ENCODE measurements at regions not wholly inside any gene's neighbourhood (a gene's known extent, or its start where the extent isn't known, plus 50 kb on each side); places are given as distances from the start of the nearest gene placed in this dataset.

- Histone ChIP-seq H3K36me3 (ENCODE audit: control insufficient read depth in 2 of 2, insufficient read depth in 2 of 2, low read length in 2 of 2) (no peaks in the 10 kb centered on the region), H3K4me1 (ENCODE audit: control insufficient read depth in 2 of 2, insufficient read depth in 2 of 2, low read length in 2 of 2) (peaks cover 0 to 3% of the 10 kb centered on the region in 2 donors), H3K9me3 (ENCODE audit: control insufficient read depth in 2 of 2, low read length in 2 of 2) (peaks cover 0 to 3% of the 10 kb centered on the region in 2 donors)
Measured at GRCh38 chr11:82676483-82677094, 57.1 kb downstream of the FAM181B start.

GRCh38 chr11:82675838-82676237, 57.8 kb downstream of the FAM181B start:
- Histone ChIP-seq H3K27ac (ENCODE audit: low read depth in 2 of 2, low read length in 2 of 2) (no peak overlapping the region), H3K4me1 (ENCODE audit: control insufficient read depth in 2 of 2, insufficient read depth in 2 of 2, low read length in 2 of 2) (peaks cover 0 to 3% of the 10 kb centered on the region in 2 donors), H3K9ac (ENCODE audit: low read depth in 1 of 2, low read length in 2 of 2) (no peak overlapping the region), H3K36me3 (ENCODE audit: control insufficient read depth in 2 of 2, insufficient read depth in 2 of 2, low read length in 2 of 2) (no peaks in the 10 kb centered on the region), H3K4me3 (ENCODE audit: low read length in 2 of 2) (no peak overlapping the region), H3K9me3 (ENCODE audit: control insufficient read depth in 2 of 2, low read length in 2 of 2) (no peaks in the 10 kb centered on the region), H3K27me3 (ENCODE audit: control insufficient read depth in 2 of 2, insufficient read depth in 2 of 2, low read length in 2 of 2) (no peaks in the 10 kb centered on the region)

More at GRCh38 chr11:82676483-82677094, 57.1 kb downstream of the FAM181B start:
- Histone ChIP-seq H3K9ac (ENCODE audit: low read depth in 1 of 2, low read length in 2 of 2) (no peak overlapping the region), H3K27me3 (ENCODE audit: control insufficient read depth in 2 of 2, insufficient read depth in 2 of 2, low read length in 2 of 2) (no peaks in the 10 kb centered on the region), H3K4me3 (ENCODE audit: low read length in 2 of 2) (no peak overlapping the region), H3K27ac (ENCODE audit: low read depth in 2 of 2, low read length in 2 of 2) (no peak overlapping the region)

GRCh38 chr11:82673631-82674030, 60.0 kb downstream of the FAM181B start:
- Histone ChIP-seq H3K4me1 (ENCODE audit: control insufficient read depth in 2 of 2, insufficient read depth in 2 of 2, low read length in 2 of 2) (no peaks in the 10 kb centered on the region), H3K9ac (ENCODE audit: low read depth in 1 of 2, low read length in 2 of 2) (no peak overlapping the region), H3K9me3 (ENCODE audit: control insufficient read depth in 2 of 2, low read length in 2 of 2) (no peaks in the 10 kb centered on the region), H3K27ac (ENCODE audit: low read depth in 2 of 2, low read length in 2 of 2) (no peak overlapping the region), H3K27me3 (ENCODE audit: control insufficient read depth in 2 of 2, insufficient read depth in 2 of 2, low read length in 2 of 2) (no peaks in the 10 kb centered on the region), H3K4me3 (ENCODE audit: low read length in 2 of 2) (no peak overlapping the region), H3K36me3 (ENCODE audit: control insufficient read depth in 2 of 2, insufficient read depth in 2 of 2, low read length in 2 of 2) (no peaks in the 10 kb centered on the region)

GRCh38 chr11:82671451-82671850, 62.2 kb downstream of the FAM181B start:
- Histone ChIP-seq H3K9me3 (ENCODE audit: control insufficient read depth in 2 of 2, low read length in 2 of 2) (no peaks in the 10 kb centered on the region), H3K4me3 (ENCODE audit: low read length in 2 of 2) (no peak overlapping the region), H3K4me1 (ENCODE audit: control insufficient read depth in 2 of 2, insufficient read depth in 2 of 2, low read length in 2 of 2) (no peaks in the 10 kb centered on the region), H3K27me3 (ENCODE audit: control insufficient read depth in 2 of 2, insufficient read depth in 2 of 2, low read length in 2 of 2) (no peaks in the 10 kb centered on the region), H3K27ac (ENCODE audit: low read depth in 2 of 2, low read length in 2 of 2) (no peak overlapping the region), H3K36me3 (ENCODE audit: control insufficient read depth in 2 of 2, insufficient read depth in 2 of 2, low read length in 2 of 2) (no peaks in the 10 kb centered on the region), H3K9ac (ENCODE audit: low read depth in 1 of 2, low read length in 2 of 2) (no peak overlapping the region)

GRCh38 chr11:82663535-82663934, 70.1 kb downstream of the FAM181B start:
- no peaks in the 10 kb centered on the region for H3K4me1 ChIP-seq (ENCODE audit: control insufficient read depth in 2 of 2, insufficient read depth in 2 of 2, low read length in 2 of 2)
- no peak overlapping the region for H3K27ac ChIP-seq (ENCODE audit: low read depth in 2 of 2, low read length in 2 of 2)
- no peak overlapping the region for H3K4me3 ChIP-seq (ENCODE audit: low read length in 2 of 2)
- H3K9ac ChIP-seq (ENCODE audit: low read depth in 1 of 2, low read length in 2 of 2): no peak overlapping the region
- no peaks in the 10 kb centered on the region for H3K9me3 ChIP-seq (ENCODE audit: control insufficient read depth in 2 of 2, low read length in 2 of 2)
- H3K27me3 ChIP-seq (ENCODE audit: control insufficient read depth in 2 of 2, insufficient read depth in 2 of 2, low read length in 2 of 2): no peaks in the 10 kb centered on the region
- H3K36me3 ChIP-seq (ENCODE audit: control insufficient read depth in 2 of 2, insufficient read depth in 2 of 2, low read length in 2 of 2): no peaks in the 10 kb centered on the region

- Histone ChIP-seq H3K9ac (ENCODE audit: low read depth in 1 of 2, low read length in 2 of 2) (no peak overlapping the region), H3K9me3 (ENCODE audit: control insufficient read depth in 2 of 2, low read length in 2 of 2) (no peaks in the 10 kb centered on the region), H3K4me3 (ENCODE audit: low read length in 2 of 2) (no peak overlapping the region), H3K4me1 (ENCODE audit: control insufficient read depth in 2 of 2, insufficient read depth in 2 of 2, low read length in 2 of 2) (no peaks in the 10 kb centered on the region), H3K36me3 (ENCODE audit: control insufficient read depth in 2 of 2, insufficient read depth in 2 of 2, low read length in 2 of 2) (no peaks in the 10 kb centered on the region), H3K27me3 (ENCODE audit: control insufficient read depth in 2 of 2, insufficient read depth in 2 of 2, low read length in 2 of 2) (no peaks in the 10 kb centered on the region), H3K27ac (ENCODE audit: low read depth in 2 of 2, low read length in 2 of 2) (no peak overlapping the region)
Measured at GRCh38 chr11:82653752-82654151, 79.9 kb downstream of the FAM181B start.

- no peaks in the 10 kb centered on the region for H3K36me3 ChIP-seq (ENCODE audit: control insufficient read depth in 2 of 2, insufficient read depth in 2 of 2, low read length in 2 of 2)
- no peak overlapping the region for H3K9ac ChIP-seq (ENCODE audit: low read depth in 1 of 2, low read length in 2 of 2)
- H3K9me3 ChIP-seq (ENCODE audit: control insufficient read depth in 2 of 2, low read length in 2 of 2): no peaks in the 10 kb centered on the region
- no peak overlapping the region for H3K4me3 ChIP-seq (ENCODE audit: low read length in 2 of 2)
- H3K27ac ChIP-seq (ENCODE audit: low read depth in 2 of 2, low read length in 2 of 2): no peak overlapping the region
- no peaks in the 10 kb centered on the region for H3K4me1 ChIP-seq (ENCODE audit: control insufficient read depth in 2 of 2, insufficient read depth in 2 of 2, low read length in 2 of 2)
- no peaks in the 10 kb centered on the region for H3K27me3 ChIP-seq (ENCODE audit: control insufficient read depth in 2 of 2, insufficient read depth in 2 of 2, low read length in 2 of 2)
Measured at GRCh38 chr11:82639251-82639650, 94.4 kb downstream of the FAM181B start.

GRCh38 chr11:82636615-82637014, 97.0 kb downstream of the FAM181B start:
- no peak overlapping the region for H3K9ac ChIP-seq (ENCODE audit: low read depth in 1 of 2, low read length in 2 of 2)

GRCh38 chr11:82634091-82634490, 99.6 kb downstream of the FAM181B start:
- no peaks in the 10 kb centered on the region for H3K27me3 ChIP-seq (ENCODE audit: control insufficient read depth in 2 of 2, insufficient read depth in 2 of 2, low read length in 2 of 2)
- H3K27ac ChIP-seq (ENCODE audit: low read depth in 2 of 2, low read length in 2 of 2): no peak overlapping the region
- no peaks in the 10 kb centered on the region for H3K4me1 ChIP-seq (ENCODE audit: control insufficient read depth in 2 of 2, insufficient read depth in 2 of 2, low read length in 2 of 2)
- H3K36me3 ChIP-seq (ENCODE audit: control insufficient read depth in 2 of 2, insufficient read depth in 2 of 2, low read length in 2 of 2): no peaks in the 10 kb centered on the region
- H3K9ac ChIP-seq (ENCODE audit: low read depth in 1 of 2, low read length in 2 of 2): no peak overlapping the region
- no peak overlapping the region for H3K4me3 ChIP-seq (ENCODE audit: low read length in 2 of 2)
- H3K9me3 ChIP-seq (ENCODE audit: control insufficient read depth in 2 of 2, low read length in 2 of 2): no peaks in the 10 kb centered on the region

More at GRCh38 chr11:82636615-82637014, 97.0 kb downstream of the FAM181B start:
- Histone ChIP-seq H3K9me3 (ENCODE audit: control insufficient read depth in 2 of 2, low read length in 2 of 2) (no peaks in the 10 kb centered on the region), H3K36me3 (ENCODE audit: control insufficient read depth in 2 of 2, insufficient read depth in 2 of 2, low read length in 2 of 2) (no peaks in the 10 kb centered on the region), H3K4me1 (ENCODE audit: control insufficient read depth in 2 of 2, insufficient read depth in 2 of 2, low read length in 2 of 2) (no peaks in the 10 kb centered on the region), H3K27me3 (ENCODE audit: control insufficient read depth in 2 of 2, insufficient read depth in 2 of 2, low read length in 2 of 2) (no peaks in the 10 kb centered on the region), H3K27ac (ENCODE audit: low read depth in 2 of 2, low read length in 2 of 2) (no peak overlapping the region), H3K4me3 (ENCODE audit: low read length in 2 of 2) (no peak overlapping the region)

- Histone ChIP-seq H3K4me3 (ENCODE audit: low read length in 2 of 2) (no peak overlapping the region), H3K4me1 (ENCODE audit: control insufficient read depth in 2 of 2, insufficient read depth in 2 of 2, low read length in 2 of 2) (no peaks in the 10 kb centered on the region), H3K9me3 (ENCODE audit: control insufficient read depth in 2 of 2, low read length in 2 of 2) (no peaks in the 10 kb centered on the region), H3K36me3 (ENCODE audit: control insufficient read depth in 2 of 2, insufficient read depth in 2 of 2, low read length in 2 of 2) (no peaks in the 10 kb centered on the region), H3K27me3 (ENCODE audit: control insufficient read depth in 2 of 2, insufficient read depth in 2 of 2, low read length in 2 of 2) (no peaks in the 10 kb centered on the region), H3K9ac (ENCODE audit: low read depth in 1 of 2, low read length in 2 of 2) (no peak overlapping the region), H3K27ac (ENCODE audit: low read depth in 2 of 2, low read length in 2 of 2) (no peak overlapping the region)
Measured at GRCh38 chr11:82631722-82632630, 101.7 kb downstream of the FAM181B start.

All from mucosa of rectum (tissue), 2 donors.